ENCODE measurements at regions not wholly inside any gene's neighbourhood (a gene's known extent, or its start where the extent isn't known, plus 50 kb on each side); places are given as distances from the start of the nearest gene placed in this dataset.

- no peak overlapping the region for H3K4me3 Mint-ChIP-seq
- H3K9me3 ChIP-seq (ENCODE audit: control insufficient read depth, insufficient read depth, low read length) = no peaks in the 10 kb centered on the region
- TF ChIP-seq, protein P1, sequence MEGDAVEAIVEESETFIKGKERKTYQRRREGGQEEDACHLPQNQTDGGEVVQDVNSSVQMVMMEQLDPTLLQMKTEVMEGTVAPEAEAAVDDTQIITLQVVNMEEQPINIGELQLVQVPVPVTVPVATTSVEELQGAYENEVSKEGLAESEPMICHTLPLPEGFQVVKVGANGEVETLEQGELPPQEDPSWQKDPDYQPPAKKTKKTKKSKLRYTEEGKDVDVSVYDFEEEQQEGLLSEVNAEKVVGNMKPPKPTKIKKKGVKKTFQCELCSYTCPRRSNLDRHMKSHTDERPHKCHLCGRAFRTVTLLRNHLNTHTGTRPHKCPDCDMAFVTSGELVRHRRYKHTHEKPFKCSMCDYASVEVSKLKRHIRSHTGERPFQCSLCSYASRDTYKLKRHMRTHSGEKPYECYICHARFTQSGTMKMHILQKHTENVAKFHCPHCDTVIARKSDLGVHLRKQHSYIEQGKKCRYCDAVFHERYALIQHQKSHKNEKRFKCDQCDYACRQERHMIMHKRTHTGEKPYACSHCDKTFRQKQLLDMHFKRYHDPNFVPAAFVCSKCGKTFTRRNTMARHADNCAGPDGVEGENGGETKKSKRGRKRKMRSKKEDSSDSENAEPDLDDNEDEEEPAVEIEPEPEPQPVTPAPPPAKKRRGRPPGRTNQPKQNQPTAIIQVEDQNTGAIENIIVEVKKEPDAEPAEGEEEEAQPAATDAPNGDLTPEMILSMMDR (IDR thresholded peaks at IDR 0.05) = no peak
- peaks cover 8 to 19% of the 10 kb centered on the region in 2 donors for H3K27me3 Mint-ChIP-seq (ENCODE audit: low read depth in 2 of 2)
- H3K4me1 Mint-ChIP-seq = no peaks in the 10 kb centered on the region
- H3K36me3 ChIP-seq (ENCODE audit: control insufficient read depth, insufficient read depth, low read length) = no peaks in the 10 kb centered on the region
- 84% methylated on average over 10 of the region's 12 CpGs for WGBS (ENCODE audit: insufficient coverage)
- no peaks in the 10 kb centered on the region for H3K27me3 ChIP-seq (ENCODE audit: control insufficient read depth, insufficient read depth, low read length)
- no peak overlapping the region for H3K4me3 ChIP-seq (ENCODE audit: low read length)
- H3K27ac ChIP-seq (ENCODE audit: low read length) = no peak overlapping the region
- no peaks in the 10 kb centered on the region for H3K9me3 Mint-ChIP-seq
- H3K27ac Mint-ChIP-seq = no peak overlapping the region
- no peaks in the 10 kb centered on the region for H3K4me1 ChIP-seq (ENCODE audit: control insufficient read depth, insufficient read depth, low read length)
- intact Hi-C loops (cut with micrococcal nuclease) = no loop called here
- H3K36me3 Mint-ChIP-seq = no peaks in the 10 kb centered on the region
- DNase-seq (no peak), ATAC-seq (no peak)
These were observed 50.0 kb upstream of the SHH start for GRCh38 chr7:155862123-155862892.

All from natural killer cell (primary cell).